ENCODE measurements at regions not wholly inside any gene's neighbourhood (a gene's known extent, or its start where the extent isn't known, plus 50 kb on each side); places are given as distances from the start of the nearest gene placed in this dataset.
"Not testable (repeated sequence)": the region's sequence is repeated elsewhere in the genome, so short reads cannot be mapped to it uniquely, and the experiment has no call there.

DNA sequence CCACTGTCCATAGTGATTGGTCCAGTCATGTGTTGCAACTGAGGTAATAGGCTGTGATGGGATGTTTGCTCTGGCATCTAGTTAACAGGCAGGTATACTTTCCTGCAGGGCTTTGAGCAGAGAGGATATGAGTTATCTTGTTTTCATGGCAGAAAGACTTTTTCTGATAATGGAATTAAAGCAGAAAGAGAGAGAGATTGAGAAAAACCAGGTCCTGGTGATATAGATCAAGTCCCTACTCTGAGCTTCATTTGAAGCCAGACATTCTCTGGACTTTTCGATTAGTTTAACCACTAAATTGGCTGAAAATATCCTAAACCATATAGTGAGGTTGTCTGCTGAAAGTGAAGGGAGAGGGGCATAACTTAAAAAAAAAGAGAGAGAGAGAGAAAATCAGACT is 233.8 kb upstream of the TBX18 start:
- Histone ChIP-seq H3K27ac (ENCODE audit: low read length) (no peak overlapping the region), H3K9me2 (replicated peaks; ENCODE audit: insufficient read depth, low read length) (no peaks in the 10 kb centered on the region), H2AFZ (ENCODE audit: low read length) (no peak overlapping the region), H3K4me2 (ENCODE audit: low read depth, low read length, poor library complexity, severe bottlenecking) (no peak overlapping the region), H3K4me1 (ENCODE audit: low read length) (no peaks in the 10 kb centered on the region), H3K4me3 (ENCODE audit: low read length) (no peak overlapping the region), H3K27me3 (ENCODE audit: low read length) (no peaks in the 10 kb centered on the region), H3K9ac (ENCODE audit: low read length) (no peak overlapping the region), H4K20me1 (ENCODE audit: insufficient read depth, low read depth, low read length) (no peaks in the 10 kb centered on the region), H3K9me3 (ENCODE audit: low read length) (no peaks in the 10 kb centered on the region), H3K36me3 (ENCODE audit: insufficient read depth, low read length) (no peaks in the 10 kb centered on the region), H3K79me2 (ENCODE audit: low read length) (no peaks in the 10 kb centered on the region)
- no peak for DNase-seq

DNA sequence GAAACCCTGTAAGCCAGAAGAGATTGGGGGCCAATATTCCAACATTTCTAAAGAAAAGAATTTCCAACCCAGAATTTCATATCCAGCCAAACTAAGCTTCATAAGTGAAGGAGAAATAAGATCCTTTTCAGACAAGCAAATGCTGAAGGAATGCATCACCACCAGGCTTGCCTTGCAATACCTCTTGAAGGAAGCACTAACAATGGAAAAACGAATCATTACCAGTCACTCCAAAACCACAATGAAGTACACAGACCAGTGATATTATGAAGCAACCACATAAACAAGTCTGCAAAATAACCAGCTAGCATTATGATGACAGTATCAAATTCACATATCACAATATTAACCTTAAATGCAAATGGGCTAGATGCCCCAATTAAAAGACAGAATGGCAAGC is 224.4 kb upstream of the TBX18 start:
- not testable (repeated sequence) for H3K9me2 ChIP-seq (replicated peaks; ENCODE audit: insufficient read depth, low read length); H3K27ac ChIP-seq (ENCODE audit: low read length); H3K36me3 ChIP-seq (ENCODE audit: insufficient read depth, low read length); H3K4me3 ChIP-seq (ENCODE audit: low read length); H3K4me2 ChIP-seq (ENCODE audit: low read depth, low read length, poor library complexity, severe bottlenecking); DNase-seq; H3K27me3 ChIP-seq (ENCODE audit: low read length); H3K9ac ChIP-seq (ENCODE audit: low read length); H3K9me3 ChIP-seq (ENCODE audit: low read length); H3K4me1 ChIP-seq (ENCODE audit: low read length); H2AFZ ChIP-seq (ENCODE audit: low read length); H3K79me2 ChIP-seq (ENCODE audit: low read length); H4K20me1 ChIP-seq (ENCODE audit: insufficient read depth, low read depth, low read length)

DNA sequence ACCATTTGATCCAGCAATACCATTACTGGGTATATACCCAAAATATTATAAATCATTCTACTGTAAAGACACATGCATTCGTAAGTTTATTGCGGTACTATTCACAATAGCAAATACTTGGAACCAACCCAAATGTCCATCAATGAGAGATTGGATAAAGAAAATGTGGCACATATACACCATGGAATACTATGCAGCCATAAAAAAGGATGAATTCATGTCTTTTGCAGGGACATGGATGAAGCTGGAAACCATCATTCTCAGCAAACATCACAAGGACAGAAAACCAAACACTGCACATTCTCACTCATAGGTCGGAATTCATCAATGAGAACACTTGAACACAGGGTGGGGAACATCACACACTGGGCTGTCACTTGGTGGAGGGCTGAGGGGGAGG is 221.1 kb upstream of the TBX18 start:
- not testable (repeated sequence) for H2AFZ ChIP-seq (ENCODE audit: low read length); H3K36me3 ChIP-seq (ENCODE audit: insufficient read depth, low read length); H3K4me3 ChIP-seq (ENCODE audit: low read length); H3K79me2 ChIP-seq (ENCODE audit: low read length); DNase-seq; H3K9me3 ChIP-seq (ENCODE audit: low read length); H3K27me3 ChIP-seq (ENCODE audit: low read length); H3K9me2 ChIP-seq (replicated peaks; ENCODE audit: insufficient read depth, low read length); H3K4me1 ChIP-seq (ENCODE audit: low read length); H3K9ac ChIP-seq (ENCODE audit: low read length); H3K27ac ChIP-seq (ENCODE audit: low read length); H4K20me1 ChIP-seq (ENCODE audit: insufficient read depth, low read depth, low read length); H3K4me2 ChIP-seq (ENCODE audit: low read depth, low read length, poor library complexity, severe bottlenecking)

GRCh38 chr6:84979541-84979940 is 215.1 kb upstream of the TBX18 start:
- no peaks in the 10 kb centered on the region for H3K27me3 ChIP-seq (ENCODE audit: low read length)
- no peak for DNase-seq
- H3K4me1 ChIP-seq (ENCODE audit: low read length) = no peaks in the 10 kb centered on the region
- no peak overlapping the region for H3K4me2 ChIP-seq (ENCODE audit: low read depth, low read length, poor library complexity, severe bottlenecking)
- H3K9ac ChIP-seq (ENCODE audit: low read length) = no peak overlapping the region
- H4K20me1 ChIP-seq (ENCODE audit: insufficient read depth, low read depth, low read length) = no peaks in the 10 kb centered on the region
- H3K27ac ChIP-seq (ENCODE audit: low read length) = no peak overlapping the region
- H3K36me3 ChIP-seq (ENCODE audit: insufficient read depth, low read length) = no peaks in the 10 kb centered on the region
- H3K79me2 ChIP-seq (ENCODE audit: low read length) = no peaks in the 10 kb centered on the region
- no peaks in the 10 kb centered on the region for H3K9me2 ChIP-seq (replicated peaks; ENCODE audit: insufficient read depth, low read length)
- no peak overlapping the region for H3K4me3 ChIP-seq (ENCODE audit: low read length)
- no peaks in the 10 kb centered on the region for H3K9me3 ChIP-seq (ENCODE audit: low read length)
- H2AFZ ChIP-seq (ENCODE audit: low read length) = no peak overlapping the region

DNA sequence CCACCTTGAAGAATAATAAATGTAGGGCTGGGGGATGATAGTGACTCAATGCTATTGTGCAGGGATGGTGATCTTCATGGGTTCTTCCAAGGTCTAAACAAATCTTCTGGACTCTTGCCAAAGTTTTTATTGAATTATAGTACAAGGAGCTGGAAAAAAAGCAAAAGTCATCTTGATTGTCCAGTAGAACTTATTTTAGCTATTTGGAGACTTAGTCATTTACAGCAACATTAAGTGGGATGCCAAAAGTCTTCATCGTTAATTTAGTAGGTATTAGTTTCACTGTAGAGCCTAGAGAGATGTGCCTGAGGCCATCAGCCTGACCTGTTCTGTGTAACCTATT is 212.9 kb upstream of the TBX18 start:
- H3K36me3 ChIP-seq (ENCODE audit: insufficient read depth, low read length) = no peaks in the 10 kb centered on the region
- H3K4me2 ChIP-seq (ENCODE audit: low read depth, low read length, poor library complexity, severe bottlenecking) = no peak overlapping the region
- no peaks in the 10 kb centered on the region for H3K79me2 ChIP-seq (ENCODE audit: low read length)
- no peak overlapping the region for H3K9ac ChIP-seq (ENCODE audit: low read length)
- no peaks in the 10 kb centered on the region for H3K4me1 ChIP-seq (ENCODE audit: low read length)
- no peaks in the 10 kb centered on the region for H3K9me3 ChIP-seq (ENCODE audit: low read length)
- H3K9me2 ChIP-seq (replicated peaks; ENCODE audit: insufficient read depth, low read length) = no peaks in the 10 kb centered on the region
- no peak for DNase-seq
- H3K27ac ChIP-seq (ENCODE audit: low read length) = no peak overlapping the region
- H2AFZ ChIP-seq (ENCODE audit: low read length) = no peak overlapping the region
- H3K4me3 ChIP-seq (ENCODE audit: low read length) = no peak overlapping the region
- H4K20me1 ChIP-seq (ENCODE audit: insufficient read depth, low read depth, low read length) = no peaks in the 10 kb centered on the region
- H3K27me3 ChIP-seq (ENCODE audit: low read length) = no peaks in the 10 kb centered on the region

- no peaks in the 10 kb centered on the region for H3K4me1 ChIP-seq (ENCODE audit: low read length)
- no peak overlapping the region for H3K9ac ChIP-seq (ENCODE audit: low read length)
- no peaks in the 10 kb centered on the region for H3K27me3 ChIP-seq (ENCODE audit: low read length)
- no peak overlapping the region for H3K4me3 ChIP-seq (ENCODE audit: low read length)
- no peak overlapping the region for H2AFZ ChIP-seq (ENCODE audit: low read length)
- no peak for DNase-seq
- no peak overlapping the region for H3K27ac ChIP-seq (ENCODE audit: low read length)
- no peaks in the 10 kb centered on the region for H4K20me1 ChIP-seq (ENCODE audit: insufficient read depth, low read depth, low read length)
- H3K36me3 ChIP-seq (ENCODE audit: insufficient read depth, low read length) = no peaks in the 10 kb centered on the region
- no peak overlapping the region for H3K4me2 ChIP-seq (ENCODE audit: low read depth, low read length, poor library complexity, severe bottlenecking)
- no peaks in the 10 kb centered on the region for H3K9me3 ChIP-seq (ENCODE audit: low read length)
- H3K9me2 ChIP-seq (replicated peaks; ENCODE audit: insufficient read depth, low read length) = no peaks in the 10 kb centered on the region
- H3K79me2 ChIP-seq (ENCODE audit: low read length) = no peaks in the 10 kb centered on the region
These were observed 212.3 kb upstream of the TBX18 start for GRCh38 chr6:84976526-84977362.

DNA sequence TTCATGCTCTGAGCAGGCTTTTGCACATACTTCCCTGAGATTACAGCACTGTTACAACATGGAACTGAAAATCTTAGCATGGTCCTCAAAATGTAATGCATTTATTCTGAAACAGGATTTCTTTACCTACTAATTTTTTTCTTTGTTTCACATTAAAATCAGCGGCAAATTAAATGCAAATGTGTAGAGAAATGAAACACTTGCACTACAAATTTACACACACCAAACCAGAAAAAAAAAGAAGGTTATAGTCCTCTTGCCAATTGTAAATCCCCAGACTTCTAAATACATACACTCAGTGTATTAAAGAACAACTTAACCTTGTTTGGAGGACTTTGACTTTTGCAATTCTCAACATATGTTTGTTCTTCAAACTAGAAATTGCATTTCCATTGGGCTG is 210.9 kb upstream of the TBX18 start:
- Histone ChIP-seq H3K4me2 (ENCODE audit: low read depth, low read length, poor library complexity, severe bottlenecking) (no peak overlapping the region), H3K36me3 (ENCODE audit: insufficient read depth, low read length) (no peaks in the 10 kb centered on the region), H3K9me3 (ENCODE audit: low read length) (no peaks in the 10 kb centered on the region), H3K9ac (ENCODE audit: low read length) (no peak overlapping the region), H3K4me3 (ENCODE audit: low read length) (no peak overlapping the region), H4K20me1 (ENCODE audit: insufficient read depth, low read depth, low read length) (no peaks in the 10 kb centered on the region), H3K27me3 (ENCODE audit: low read length) (no peaks in the 10 kb centered on the region), H3K79me2 (ENCODE audit: low read length) (no peaks in the 10 kb centered on the region), H2AFZ (ENCODE audit: low read length) (no peak overlapping the region), H3K27ac (ENCODE audit: low read length) (no peak overlapping the region), H3K9me2 (replicated peaks; ENCODE audit: insufficient read depth, low read length) (no peaks in the 10 kb centered on the region), H3K4me1 (ENCODE audit: low read length) (no peaks in the 10 kb centered on the region)
- no peak for DNase-seq

- H3K4me3 ChIP-seq (ENCODE audit: low read length) = no peak overlapping the region
- no peaks in the 10 kb centered on the region for H3K36me3 ChIP-seq (ENCODE audit: insufficient read depth, low read length)
- no peaks in the 10 kb centered on the region for H3K9me3 ChIP-seq (ENCODE audit: low read length)
- H4K20me1 ChIP-seq (ENCODE audit: insufficient read depth, low read depth, low read length) = no peaks in the 10 kb centered on the region
- no peaks in the 10 kb centered on the region for H3K4me1 ChIP-seq (ENCODE audit: low read length)
- no peaks in the 10 kb centered on the region for H3K9me2 ChIP-seq (replicated peaks; ENCODE audit: insufficient read depth, low read length)
- no peaks in the 10 kb centered on the region for H3K27me3 ChIP-seq (ENCODE audit: low read length)
- no peak for DNase-seq
- no peaks in the 10 kb centered on the region for H3K79me2 ChIP-seq (ENCODE audit: low read length)
- H3K27ac ChIP-seq (ENCODE audit: low read length) = no peak overlapping the region
- no peak overlapping the region for H3K4me2 ChIP-seq (ENCODE audit: low read depth, low read length, poor library complexity, severe bottlenecking)
- no peak overlapping the region for H3K9ac ChIP-seq (ENCODE audit: low read length)
- H2AFZ ChIP-seq (ENCODE audit: low read length) = no peak overlapping the region
These were observed 209.2 kb upstream of the TBX18 start for GRCh38 chr6:84973606-84974005.

DNA sequence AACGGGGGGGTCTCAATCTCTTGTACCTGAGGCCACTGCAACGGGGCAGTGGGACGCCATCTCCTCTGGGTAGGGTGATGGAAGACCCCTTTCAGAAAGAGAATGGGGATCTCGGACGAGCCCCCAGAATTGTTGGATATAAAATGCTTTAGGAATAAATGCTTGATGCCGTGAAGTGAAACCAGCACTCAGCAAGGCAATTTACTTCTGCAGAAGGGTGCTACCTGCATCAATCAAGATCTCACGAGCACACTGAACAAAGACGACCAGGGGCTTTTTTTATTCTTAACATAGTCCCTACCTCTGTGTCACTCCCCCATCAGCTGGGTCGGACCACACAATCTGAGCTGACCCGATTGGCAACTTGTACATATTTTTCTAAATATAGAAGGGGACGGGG is 203.6 kb upstream of the TBX18 start:
- Histone ChIP-seq H3K9me3 (ENCODE audit: low read length) (no peaks in the 10 kb centered on the region), H3K79me2 (ENCODE audit: low read length) (no peaks in the 10 kb centered on the region), H3K9ac (ENCODE audit: low read length) (no peak overlapping the region), H4K20me1 (ENCODE audit: insufficient read depth, low read depth, low read length) (no peaks in the 10 kb centered on the region), H3K4me3 (ENCODE audit: low read length) (no peak overlapping the region), H3K4me2 (ENCODE audit: low read depth, low read length, poor library complexity, severe bottlenecking) (no peak overlapping the region), H3K4me1 (ENCODE audit: low read length) (no peaks in the 10 kb centered on the region), H3K27ac (ENCODE audit: low read length) (no peak overlapping the region), H2AFZ (ENCODE audit: low read length) (no peak overlapping the region), H3K9me2 (replicated peaks; ENCODE audit: insufficient read depth, low read length) (no peaks in the 10 kb centered on the region), H3K36me3 (ENCODE audit: insufficient read depth, low read length) (no peaks in the 10 kb centered on the region), H3K27me3 (ENCODE audit: low read length) (no peaks in the 10 kb centered on the region)
- no peak for DNase-seq

Data from Karpas-422 (cell line).